GM12873 (cell line): ENCODE measurements at regions not wholly inside any gene's neighbourhood (a gene's known extent, or its start where the extent isn't known, plus 50 kb on each side); places are given as distances from the start of the nearest gene placed in this dataset.

Source experiments
- CTCF ChIP-seq: IDR thresholded peaks from 2 replicates; pipeline ENCODE4 v1.5.1; 2012; ENCODE audit warnings: low read depth, mild to moderate bottlenecking, moderate library complexity, low read length, control low read depth; ENCODE audit not compliant: insufficient read depth; ENCODE audit errors: missing control alignments

GRCh38 chr11:81039916-81040524 lies 1599.2 kb upstream of the TENM4 start:
- no peak for TF ChIP-seq CTCF

- no peak for TF ChIP-seq CTCF
These were observed 1595.5 kb upstream of the TENM4 start for GRCh38 chr11:81036168-81036870.

- no peak for TF ChIP-seq CTCF
These were observed 1593.1 kb upstream of the TENM4 start for GRCh38 chr11:81033779-81034540.

- TF ChIP-seq CTCF: no peak
These were observed 1592.1 kb upstream of the TENM4 start for GRCh38 chr11:81032906-81033305.

GRCh38 chr11:81030186-81030585 lies 1589.4 kb upstream of the TENM4 start:
- TF ChIP-seq CTCF: no peak

- TF ChIP-seq CTCF: no peak
These were observed 1585.2 kb upstream of the TENM4 start for GRCh38 chr11:81026032-81026431.

- no peak for TF ChIP-seq CTCF
These were observed 1581.2 kb upstream of the TENM4 start for GRCh38 chr11:81022057-81022456.
